B cell (primary cell): ENCODE measurements at regions not wholly inside any gene's neighbourhood (a gene's known extent, or its start where the extent isn't known, plus 50 kb on each side); places are given as distances from the start of the nearest gene placed in this dataset.

Source experiments
- CTCF ChIP-seq: fragments of 200-600 bp; IDR thresholded peaks from one replicate; pipeline ENCODE4 v1.8.0; 2022; ENCODE audit warnings: antibody characterized with exemption, mild to moderate bottlenecking
- EZH2 ChIP-seq: IDR thresholded peaks from 2 replicates; pipeline ENCODE4 v1.6.1; 2012; ENCODE audit warnings: borderline replicate concordance, low read depth, mild to moderate bottlenecking, moderate library complexity, low read length; ENCODE audit not compliant: insufficient read depth, poor library complexity, severe bottlenecking

GRCh38 chr5:8870959-8871355, 674.9 kb downstream of the SEMA5A start:
- TF ChIP-seq CTCF, result no peak
- TF ChIP-seq EZH2, result no peak
